ENCODE measurements at regions not wholly inside any gene's neighbourhood (a gene's known extent, or its start where the extent isn't known, plus 50 kb on each side); places are given as distances from the start of the nearest gene placed in this dataset.

DNA sequence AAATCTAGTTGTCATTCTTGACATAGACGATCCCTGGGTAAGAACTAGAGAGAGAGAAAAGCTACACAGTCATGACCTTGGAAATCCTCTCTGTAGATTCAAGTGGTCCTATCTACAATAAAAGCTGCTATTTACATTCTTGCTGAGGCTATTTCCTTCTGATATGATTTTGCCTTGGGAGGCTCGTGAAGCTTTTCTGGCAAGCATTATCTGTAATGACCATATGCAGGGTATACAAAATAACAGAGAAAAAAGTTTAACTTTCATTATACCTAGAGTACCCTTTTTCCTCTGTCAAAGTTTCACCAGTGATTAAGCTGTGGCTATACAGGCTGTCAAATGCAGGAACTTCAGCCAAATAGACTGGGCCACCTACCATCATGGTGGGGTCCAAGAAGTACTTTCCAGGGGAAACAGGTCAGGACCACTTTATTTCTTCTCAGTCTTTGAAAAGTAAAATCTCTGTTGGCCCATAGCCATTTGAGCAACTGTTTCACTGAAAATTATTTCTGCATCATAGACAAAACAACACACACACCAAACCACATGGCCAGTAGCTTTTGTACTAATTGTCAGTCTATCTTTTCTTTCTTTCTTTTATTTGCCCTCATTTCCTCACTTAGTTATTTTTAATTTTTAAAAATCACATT, 677.0 kb upstream of the ID4 start:
- WGBS, 2 donors: 16% methylated on average over 2 of the region's 2 CpGs
- ATAC-seq: no peak
- Histone ChIP-seq H3K4me3 (no peak overlapping the region), H3K36me3 (replicated peaks in 1 of 2; ENCODE audit: insufficient read depth in 1 of 2, low read depth in 2 of 2) (no peaks in the 10 kb centered on the region), H3K4me1 (no peaks in the 10 kb centered on the region), H3K27ac (peak overlapping the region in 3 of 4 donors; percentile 20 to 60 (median 26)), H3K9me3 (no peaks in the 10 kb centered on the region), H3K27me3 (no peaks in the 10 kb centered on the region)
- intact Hi-C loops (cut with DNase I): no loop called here
- TF ChIP-seq, protein P1, sequence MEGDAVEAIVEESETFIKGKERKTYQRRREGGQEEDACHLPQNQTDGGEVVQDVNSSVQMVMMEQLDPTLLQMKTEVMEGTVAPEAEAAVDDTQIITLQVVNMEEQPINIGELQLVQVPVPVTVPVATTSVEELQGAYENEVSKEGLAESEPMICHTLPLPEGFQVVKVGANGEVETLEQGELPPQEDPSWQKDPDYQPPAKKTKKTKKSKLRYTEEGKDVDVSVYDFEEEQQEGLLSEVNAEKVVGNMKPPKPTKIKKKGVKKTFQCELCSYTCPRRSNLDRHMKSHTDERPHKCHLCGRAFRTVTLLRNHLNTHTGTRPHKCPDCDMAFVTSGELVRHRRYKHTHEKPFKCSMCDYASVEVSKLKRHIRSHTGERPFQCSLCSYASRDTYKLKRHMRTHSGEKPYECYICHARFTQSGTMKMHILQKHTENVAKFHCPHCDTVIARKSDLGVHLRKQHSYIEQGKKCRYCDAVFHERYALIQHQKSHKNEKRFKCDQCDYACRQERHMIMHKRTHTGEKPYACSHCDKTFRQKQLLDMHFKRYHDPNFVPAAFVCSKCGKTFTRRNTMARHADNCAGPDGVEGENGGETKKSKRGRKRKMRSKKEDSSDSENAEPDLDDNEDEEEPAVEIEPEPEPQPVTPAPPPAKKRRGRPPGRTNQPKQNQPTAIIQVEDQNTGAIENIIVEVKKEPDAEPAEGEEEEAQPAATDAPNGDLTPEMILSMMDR (IDR thresholded peaks at IDR 0.05): no peak
- no peak for TF ChIP-seq POLR2A (IDR thresholded peaks at IDR 0.05)
- DNase-seq: no peak

DNA sequence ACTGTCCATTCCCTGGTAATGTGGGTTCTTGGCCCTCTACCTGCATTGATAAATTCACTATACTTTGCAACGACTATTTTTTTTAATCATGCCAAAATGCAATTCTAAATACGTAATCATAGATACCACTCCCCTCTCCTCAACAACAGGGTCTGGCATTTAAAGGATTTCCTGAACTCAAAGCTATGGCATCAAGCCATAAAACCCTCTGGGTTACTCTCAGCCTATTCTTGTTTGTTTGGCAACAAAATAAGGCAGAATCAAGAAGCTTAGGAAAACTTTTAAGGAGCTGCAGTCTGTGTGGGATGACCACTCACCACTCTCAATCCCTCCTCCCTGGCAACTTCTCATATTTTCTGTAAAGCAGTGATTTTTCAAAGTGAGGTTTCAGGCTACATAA, 669.9 kb upstream of the ID4 start:
- TF ChIP-seq POLR2A (IDR thresholded peaks at IDR 0.05): no peak
- TF ChIP-seq, protein P1 (IDR thresholded peaks at IDR 0.05): no peak
- H3K9me3 ChIP-seq: no peaks in the 10 kb centered on the region
- no peak for DNase-seq
- no peaks in the 10 kb centered on the region for H3K27me3 ChIP-seq
- intact Hi-C loops (cut with DNase I): no loop called here
- no peak overlapping the region for H3K4me3 ChIP-seq
- H3K36me3 ChIP-seq (replicated peaks in 1 of 2; ENCODE audit: insufficient read depth in 1 of 2, low read depth in 2 of 2): no peaks in the 10 kb centered on the region
- H3K27ac ChIP-seq: no peak overlapping the region
- ATAC-seq: no peak
- 25 to 28% methylated on average over 2 of the region's 2 CpGs for WGBS, 2 donors
- no peaks in the 10 kb centered on the region for H3K4me1 ChIP-seq

DNA sequence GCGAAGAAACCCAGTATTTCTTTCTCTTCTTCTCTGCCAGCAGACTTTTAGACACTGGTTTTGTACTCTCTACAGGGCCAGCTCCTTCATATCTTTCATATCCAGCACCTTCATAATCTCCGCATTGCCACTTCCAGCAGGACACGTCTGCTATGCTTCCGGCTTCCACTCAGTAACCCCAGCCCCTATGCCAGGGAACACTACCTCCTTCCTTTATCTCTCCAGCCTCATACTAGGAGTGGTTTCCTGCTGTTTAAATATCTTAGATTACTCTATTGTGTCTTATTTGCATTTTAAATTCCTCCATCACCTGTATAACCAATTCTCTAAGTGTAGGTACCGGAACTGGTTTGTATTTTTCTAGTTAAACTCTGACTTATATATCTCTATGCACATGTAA, 667.8 kb upstream of the ID4 start:
- Histone ChIP-seq H3K36me3 (replicated peaks in 1 of 2; ENCODE audit: insufficient read depth in 1 of 2, low read depth in 2 of 2) (no peaks in the 10 kb centered on the region), H3K27ac (no peak overlapping the region), H3K27me3 (no peaks in the 10 kb centered on the region), H3K4me3 (no peak overlapping the region), H3K4me1 (no peaks in the 10 kb centered on the region), H3K9me3 (no peaks in the 10 kb centered on the region)
- no peak for TF ChIP-seq POLR2A (IDR thresholded peaks at IDR 0.05)
- TF ChIP-seq, protein P1 (IDR thresholded peaks at IDR 0.05): no peak
- DNase-seq (no peak), ATAC-seq (no peak)
- intact Hi-C loops (cut with DNase I): no loop called here
- WGBS, 2 donors: 71 to 76% methylated on average over 5 of the region's 5 CpGs

DNA sequence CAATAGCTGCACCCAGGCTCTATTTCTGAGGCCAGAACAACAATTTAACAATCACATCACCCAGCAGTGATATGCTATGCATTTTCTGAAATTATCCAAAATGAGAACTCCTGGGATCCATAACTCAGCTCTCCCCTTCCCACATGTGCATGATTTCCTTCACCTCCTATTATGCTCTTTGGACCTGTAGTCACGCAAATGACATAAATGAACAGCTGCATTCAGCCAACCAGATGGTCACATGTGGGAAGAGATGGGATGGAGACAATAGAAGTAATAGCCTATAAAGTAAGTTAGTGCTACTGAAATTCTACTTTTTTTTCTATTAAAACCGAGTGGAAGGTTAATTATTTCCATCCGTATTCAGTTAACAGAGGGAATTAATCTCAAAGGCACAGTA, 662.1 kb upstream of the ID4 start:
- H3K4me1 ChIP-seq: no peaks in the 10 kb centered on the region
- intact Hi-C loops (cut with DNase I): no loop called here
- DNase-seq (no peak), ATAC-seq (no peak)
- H3K4me3 ChIP-seq: no peak overlapping the region
- H3K9me3 ChIP-seq: no peaks in the 10 kb centered on the region
- TF ChIP-seq, protein P1 (IDR thresholded peaks at IDR 0.05): no peak
- TF ChIP-seq POLR2A (IDR thresholded peaks at IDR 0.05): no peak
- no peaks in the 10 kb centered on the region for H3K36me3 ChIP-seq (replicated peaks in 1 of 2; ENCODE audit: insufficient read depth in 1 of 2, low read depth in 2 of 2)
- 46 to 48% methylated on average over 3 of the region's 3 CpGs for WGBS, 2 donors
- no peak overlapping the region for H3K27ac ChIP-seq
- H3K27me3 ChIP-seq: no peaks in the 10 kb centered on the region
